Hepatocyte (in vitro differentiated cells): ENCODE measurements at regions not wholly inside any gene's neighbourhood (a gene's known extent, or its start where the extent isn't known, plus 50 kb on each side); places are given as distances from the start of the nearest gene placed in this dataset.

Experiments
- CTCF ChIP-seq: fragments of 200-600 bp; sonication (generic); IDR thresholded peaks from 2 replicates; pipeline ENCODE4 v1.5.1; 2016; ENCODE audit warnings: antibody characterized with exemption, mild to moderate bottlenecking; ENCODE audit not compliant: poor library complexity
- EZH2 ChIP-seq: fragments of 200-600 bp; sonication (generic); IDR thresholded peaks from 2 replicates; pipeline ENCODE4 v1.6.1; 2016; ENCODE audit warnings: antibody characterized with exemption, mild to moderate bottlenecking, borderline replicate concordance
- EZH2phosphoT487 ChIP-seq: fragments of 200-600 bp; sonication (generic); IDR thresholded peaks from one replicate; pipeline ENCODE4 v1.6.1; 2018; ENCODE audit warnings: antibody characterized with exemption, mild to moderate bottlenecking, low read depth, moderate library complexity; ENCODE audit not compliant: unreplicated experiment, severe bottlenecking

- TF ChIP-seq CTCF (no peak), EZH2 (no peak), EZH2phosphoT487 (no peak)
Observed at GRCh38 chr1:81114191-81114590, 686.5 kb upstream of the ADGRL2 start.
